Loucy (cell line): ENCODE measurements at regions not wholly inside any gene's neighbourhood (a gene's known extent, or its start where the extent isn't known, plus 50 kb on each side); places are given as distances from the start of the nearest gene placed in this dataset.

Experiments
- H2AFZ ChIP-seq: fragments of 200-600 bp; sonication (generic); 2 replicates; pipeline ENCODE4 v1.6.0; 2016; ENCODE audit warnings: antibody characterized with exemption, mild to moderate bottlenecking, low read length, moderate library complexity
- H3F3A ChIP-seq: fragments of 200-600 bp; 2 replicates; pipeline ENCODE4 v1.6.0; 2016; ENCODE audit warnings: antibody characterized with exemption, low read depth, mild to moderate bottlenecking
- H3K27me3 ChIP-seq: fragments of 200-600 bp; sonication (generic); 2 replicates; pipeline ENCODE4 v1.6.1; 2014; ENCODE audit warnings: low read length, mild to moderate bottlenecking; ENCODE audit not compliant: insufficient read depth, poor library complexity, severe bottlenecking
- H3K36me3 ChIP-seq: fragments of 200-600 bp; sonication (generic); 2 replicates; pipeline ENCODE4 v1.6.1; 2016; ENCODE audit warnings: low read length; ENCODE audit not compliant: insufficient read depth
- H3K4me1 ChIP-seq: fragments of 200-600 bp; sonication (generic); 2 replicates; pipeline ENCODE4 v1.5.1; 2014; ENCODE audit warnings: low read length, mild to moderate bottlenecking; ENCODE audit not compliant: insufficient read depth, poor library complexity, severe bottlenecking
- H3K4me2 ChIP-seq: fragments of 200-600 bp; sonication (generic); 2 replicates; pipeline ENCODE4 v1.6.0; 2014; ENCODE audit warnings: antibody characterized with exemption, low read length, low read depth, mild to moderate bottlenecking; ENCODE audit not compliant: poor library complexity, severe bottlenecking
- H3K4me3 ChIP-seq: fragments of 200-600 bp; sonication (generic); 2 replicates; pipeline ENCODE4 v1.5.1; 2014; ENCODE audit warnings: low read length, mild to moderate bottlenecking, mixed read lengths; ENCODE audit not compliant: poor library complexity, severe bottlenecking
- H3K79me2 ChIP-seq: fragments of 200-600 bp; sonication (generic); 2 replicates; pipeline ENCODE4 v1.6.1; 2014; ENCODE audit warnings: low read length; ENCODE audit not compliant: insufficient read depth
- H3K9ac ChIP-seq: fragments of 200-600 bp; sonication (generic); 2 replicates; pipeline ENCODE4 v1.6.0; 2014; ENCODE audit warnings: mild to moderate bottlenecking, low read depth, low read length, moderate library complexity; ENCODE audit not compliant: poor library complexity, severe bottlenecking
- H3K9me2 ChIP-seq: fragments of 200-600 bp; sonication (generic); replicated peaks from 2 replicates; pipeline ENCODE4 v1.6.1; 2016; ENCODE audit warnings: low read depth, low read length, mixed read lengths
- H3K9me3 ChIP-seq: fragments of 200-600 bp; sonication (generic); 2 replicates; pipeline ENCODE4 v1.6.1; 2014; ENCODE audit warnings: mild to moderate bottlenecking, antibody characterized with exemption, low read length, low read depth; ENCODE audit not compliant: insufficient read depth
- H4K20me1 ChIP-seq: fragments of 200-600 bp; sonication (generic); 2 replicates; pipeline ENCODE4 v1.6.0; 2014; ENCODE audit warnings: antibody characterized with exemption, low read length, mild to moderate bottlenecking; ENCODE audit not compliant: insufficient read depth, poor library complexity, severe bottlenecking
- EZH2phosphoT487 ChIP-seq: fragments of 200-600 bp; IDR thresholded peaks from 2 replicates; pipeline ENCODE4 v1.6.1; 2018; ENCODE audit warnings: antibody characterized with exemption, mild to moderate bottlenecking, moderate library complexity, borderline replicate concordance
- TF ChIP-seq, protein P1 (sequence below): fragments of 200-600 bp; sonication (generic); conservative IDR thresholded peaks from 2 replicates; pipeline ENCODE4 v1.5.1; 2014; ENCODE audit warnings: mild to moderate bottlenecking, antibody characterized with exemption, low read length

DNA sequence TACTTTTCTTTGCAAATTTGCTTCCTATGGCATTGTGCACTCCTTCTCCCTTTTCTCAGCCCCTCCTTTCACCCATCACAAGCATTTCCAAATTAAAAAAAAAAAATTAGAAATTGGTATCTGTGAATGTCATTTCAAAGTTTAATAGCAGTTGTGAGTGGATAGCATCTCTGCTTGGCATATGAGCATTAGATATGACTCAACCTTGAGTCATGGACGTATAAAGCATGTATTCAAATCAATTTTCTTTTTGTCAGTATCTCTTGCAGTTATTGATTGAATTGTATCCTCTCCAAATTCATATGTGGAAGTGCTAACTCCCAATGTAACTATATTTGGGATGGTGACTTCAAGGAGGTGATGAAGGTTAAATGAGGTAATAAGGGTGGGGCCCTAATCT lies 60.1 kb upstream of the MAP3K7 start:
- Histone ChIP-seq H3K4me2 (no peak overlapping the region), H4K20me1 (no peaks in the 10 kb centered on the region), H3K4me1 (no peaks in the 10 kb centered on the region)

DNA sequence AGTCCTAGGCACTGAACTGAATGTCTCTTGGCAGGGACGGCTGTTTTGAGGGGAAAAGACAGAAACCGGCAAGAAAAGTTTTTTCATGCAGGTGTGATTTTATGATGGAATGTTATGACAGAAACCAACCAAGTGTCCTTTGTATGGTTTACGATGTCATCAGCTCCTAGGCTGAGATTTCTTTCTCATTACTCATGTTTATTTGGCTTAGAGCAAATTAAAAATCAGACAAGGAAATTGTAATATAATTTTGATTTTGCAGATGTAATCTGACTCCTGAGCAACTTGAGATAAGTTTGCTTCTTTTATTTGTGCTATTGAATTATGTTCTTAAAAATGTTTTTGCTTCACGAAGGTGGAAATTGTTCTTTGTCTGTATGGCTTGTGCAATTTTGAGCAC lies 58.8 kb upstream of the MAP3K7 start:
- TF ChIP-seq, protein P1, sequence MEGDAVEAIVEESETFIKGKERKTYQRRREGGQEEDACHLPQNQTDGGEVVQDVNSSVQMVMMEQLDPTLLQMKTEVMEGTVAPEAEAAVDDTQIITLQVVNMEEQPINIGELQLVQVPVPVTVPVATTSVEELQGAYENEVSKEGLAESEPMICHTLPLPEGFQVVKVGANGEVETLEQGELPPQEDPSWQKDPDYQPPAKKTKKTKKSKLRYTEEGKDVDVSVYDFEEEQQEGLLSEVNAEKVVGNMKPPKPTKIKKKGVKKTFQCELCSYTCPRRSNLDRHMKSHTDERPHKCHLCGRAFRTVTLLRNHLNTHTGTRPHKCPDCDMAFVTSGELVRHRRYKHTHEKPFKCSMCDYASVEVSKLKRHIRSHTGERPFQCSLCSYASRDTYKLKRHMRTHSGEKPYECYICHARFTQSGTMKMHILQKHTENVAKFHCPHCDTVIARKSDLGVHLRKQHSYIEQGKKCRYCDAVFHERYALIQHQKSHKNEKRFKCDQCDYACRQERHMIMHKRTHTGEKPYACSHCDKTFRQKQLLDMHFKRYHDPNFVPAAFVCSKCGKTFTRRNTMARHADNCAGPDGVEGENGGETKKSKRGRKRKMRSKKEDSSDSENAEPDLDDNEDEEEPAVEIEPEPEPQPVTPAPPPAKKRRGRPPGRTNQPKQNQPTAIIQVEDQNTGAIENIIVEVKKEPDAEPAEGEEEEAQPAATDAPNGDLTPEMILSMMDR, result no peak
- no peak for TF ChIP-seq EZH2phosphoT487
- Histone ChIP-seq H2AFZ (no peak overlapping the region), H3K4me3 (no peak overlapping the region), H4K20me1 (no peaks in the 10 kb centered on the region), H3K4me2 (no peak overlapping the region), H3K9ac (no peak overlapping the region), H3K4me1 (no peaks in the 10 kb centered on the region), H3K27me3 (no peaks in the 10 kb centered on the region), H3F3A (no peaks in the 10 kb centered on the region), H3K9me3 (no peaks in the 10 kb centered on the region), H3K36me3 (no peaks in the 10 kb centered on the region), H3K79me2 (no peaks in the 10 kb centered on the region), H3K9me2 (no peaks in the 10 kb centered on the region)

More for the DNA sequence above, 60.1 kb upstream of the MAP3K7 start:
- Histone ChIP-seq H3K9me2 (no peaks in the 10 kb centered on the region), H3K79me2 (no peaks in the 10 kb centered on the region), H3K27me3 (no peaks in the 10 kb centered on the region), H3F3A (no peaks in the 10 kb centered on the region), H3K36me3 (no peaks in the 10 kb centered on the region), H3K4me3 (no peak overlapping the region), H2AFZ (no peak overlapping the region), H3K9ac (no peak overlapping the region), H3K9me3 (no peaks in the 10 kb centered on the region)
- TF ChIP-seq EZH2phosphoT487, result no peak
- TF ChIP-seq, protein P1, result no peak

DNA sequence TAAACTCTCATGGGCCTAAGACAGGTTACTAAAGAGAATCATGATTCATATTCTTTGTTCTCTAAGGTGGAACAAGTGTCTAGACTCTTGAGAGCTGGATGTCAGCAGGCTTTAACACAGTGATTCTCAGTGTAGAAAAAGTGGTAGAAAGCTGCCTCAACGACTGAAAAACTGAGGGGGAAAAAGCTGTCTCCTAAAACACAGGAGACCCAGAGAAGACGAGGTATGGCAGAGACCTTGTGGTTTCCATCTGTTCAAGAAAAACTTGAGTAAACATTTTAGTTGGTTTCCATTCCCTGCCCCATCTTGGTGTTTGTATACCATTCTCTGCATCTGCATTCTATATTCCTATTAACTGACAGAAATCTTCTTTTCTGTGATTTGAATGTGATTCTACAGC lies 57.6 kb upstream of the MAP3K7 start:
- no peaks in the 10 kb centered on the region for H3K27me3 ChIP-seq
- TF ChIP-seq EZH2phosphoT487, result no peak
- TF ChIP-seq, protein P1, result no peak
- H3F3A ChIP-seq, result no peaks in the 10 kb centered on the region
- H3K36me3 ChIP-seq, result no peaks in the 10 kb centered on the region
- H3K9me3 ChIP-seq, result no peaks in the 10 kb centered on the region
- no peaks in the 10 kb centered on the region for H4K20me1 ChIP-seq
- no peak overlapping the region for H2AFZ ChIP-seq
- H3K4me1 ChIP-seq, result no peaks in the 10 kb centered on the region
- H3K79me2 ChIP-seq, result no peaks in the 10 kb centered on the region
- no peaks in the 10 kb centered on the region for H3K9me2 ChIP-seq
- no peak overlapping the region for H3K4me3 ChIP-seq
- no peak overlapping the region for H3K9ac ChIP-seq
- H3K4me2 ChIP-seq, result no peak overlapping the region
